SK-N-SH treated with all-trans-retinoic acid at 6 μM for 48 hours (cell line): ENCODE measurements at regions not wholly inside any gene's neighbourhood (a gene's known extent, or its start where the extent isn't known, plus 50 kb on each side); places are given as distances from the start of the nearest gene placed in this dataset.

Source experiments
- ARNTL ChIP-seq: fragments of 450-650 bp; formaldehyde crosslinking; IDR thresholded peaks from 2 replicates; pipeline ENCODE4 v1.5.0; 2020; ENCODE audit warnings: low read depth, mild to moderate bottlenecking, moderate library complexity, borderline replicate concordance
- GLIS3 ChIP-seq: fragments of 250-450 bp; sonication (Bioruptor Pico); IDR thresholded peaks from 2 replicates; pipeline ENCODE4 v1.5.0; 2020; ENCODE audit warnings: mild to moderate bottlenecking, moderate library complexity
- TF ChIP-seq, protein P1 (sequence below): fragments of 250-450 bp; sonication (Bioruptor Pico); IDR thresholded peaks from 2 replicates; pipeline ENCODE4 v1.5.1; 2021; ENCODE audit warnings: mild to moderate bottlenecking, moderate library complexity

DNA sequence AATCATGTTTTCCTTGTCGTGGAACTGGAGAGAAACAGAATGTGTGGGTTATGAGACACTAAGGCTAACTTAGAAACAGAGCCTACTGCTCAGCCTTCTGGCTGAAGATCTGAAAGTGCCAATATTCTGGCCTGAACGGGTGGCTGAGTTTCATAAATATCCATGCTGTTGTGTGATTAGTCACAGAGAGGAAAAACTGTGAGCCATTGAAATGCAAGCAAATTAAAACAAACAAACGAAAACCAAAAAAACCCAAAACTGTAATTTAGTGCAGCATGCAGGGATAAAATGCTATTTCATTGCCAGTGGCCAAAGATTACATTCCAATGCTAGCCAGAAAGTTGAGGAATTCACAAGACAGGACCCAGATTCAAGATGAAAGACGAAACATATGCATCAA, 315.1 kb downstream of the UBE3D start:
- TF ChIP-seq ARNTL (CRISPR knock-in tag) (no peak), GLIS3 (CRISPR knock-in tag) (no peak)
- TF ChIP-seq, protein P1, sequence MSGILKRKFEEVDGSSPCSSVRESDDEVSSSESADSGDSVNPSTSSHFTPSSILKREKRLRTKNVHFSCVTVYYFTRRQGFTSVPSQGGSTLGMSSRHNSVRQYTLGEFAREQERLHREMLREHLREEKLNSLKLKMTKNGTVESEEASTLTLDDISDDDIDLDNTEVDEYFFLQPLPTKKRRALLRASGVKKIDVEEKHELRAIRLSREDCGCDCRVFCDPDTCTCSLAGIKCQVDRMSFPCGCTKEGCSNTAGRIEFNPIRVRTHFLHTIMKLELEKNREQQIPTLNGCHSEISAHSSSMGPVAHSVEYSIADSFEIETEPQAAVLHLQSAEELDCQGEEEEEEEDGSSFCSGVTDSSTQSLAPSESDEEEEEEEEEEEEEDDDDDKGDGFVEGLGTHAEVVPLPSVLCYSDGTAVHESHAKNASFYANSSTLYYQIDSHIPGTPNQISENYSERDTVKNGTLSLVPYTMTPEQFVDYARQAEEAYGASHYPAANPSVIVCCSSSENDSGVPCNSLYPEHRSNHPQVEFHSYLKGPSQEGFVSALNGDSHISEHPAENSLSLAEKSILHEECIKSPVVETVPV (CRISPR knock-in tag), result no peak
